IMR-90 (cell line): ENCODE measurements at regions not wholly inside any gene's neighbourhood (a gene's known extent, or its start where the extent isn't known, plus 50 kb on each side); places are given as distances from the start of the nearest gene placed in this dataset.

Experiments
- ATAC-seq: fragments of 200-7000 bp; cut with Tn5 transposase; 2 replicates; pipeline ENCODE4 v1.9.1; 2020; ENCODE audit warnings: low read depth, mild to moderate bottlenecking, moderate library complexity
- BruUV-seq: library from RNA; stranded (reverse); fragments of 400-500 nt; replicated peaks from 2 replicates; lab custom pipeline; 2021; lab: Mats Ljungman, UMichigan
- CTCF ChIA-PET: fragments of 300-600 bp; formaldehyde crosslinking; extraction: SDS; loops from one replicate; lab custom pipeline; 2021; ENCODE audit warnings: antibody characterized with exemption; lab: Yijun Ruan, JAX
- POLR2A ChIA-PET: fragments of 300-600 bp; sonication (Branson Sonifier 250); formaldehyde crosslinking; loops from one replicate; lab custom pipeline; 2022; ENCODE audit warnings: antibody characterized with exemption; ENCODE audit not compliant: unreplicated experiment; lab: Charles Lee
- DNase-seq: peaks from one replicate; pipeline ENCODE4 v3.0.0; 2013
- H2AFZ ChIP-seq: replicated peaks from 2 replicates; pipeline ENCODE3; 2013; ENCODE audit warnings: low read length, mild to moderate bottlenecking; ENCODE audit not compliant: poor library complexity
- H2AK5ac ChIP-seq: 2 replicates; pipeline ENCODE4 v1.6.1; 2013; ENCODE audit warnings: low read depth, low read length, inconsistent platforms
- H2AK9ac ChIP-seq: replicated peaks from 2 replicates; pipeline ENCODE3; 2013; ENCODE audit warnings: mild to moderate bottlenecking, low read depth, low read length, moderate library complexity; ENCODE audit not compliant: poor library complexity
- H2BK120ac ChIP-seq: 2 replicates; pipeline ENCODE4 v1.6.1; 2013; ENCODE audit warnings: low read depth, low read length, inconsistent platforms
- H2BK15ac ChIP-seq: 3 replicates; pipeline ENCODE4 v1.6.1; 2013; ENCODE audit warnings: low read depth, low read length, inconsistent platforms
- H2BK20ac ChIP-seq: 2 replicates; pipeline ENCODE4 v1.6.1; 2013; ENCODE audit warnings: low read depth, mild to moderate bottlenecking, inconsistent platforms, low read length, moderate library complexity
- H2BK5ac ChIP-seq: 2 replicates; pipeline ENCODE4 v1.6.1; 2013; ENCODE audit warnings: mild to moderate bottlenecking, low read depth, low read length, inconsistent platforms; ENCODE audit not compliant: poor library complexity, severe bottlenecking
- H3K14ac ChIP-seq: replicated peaks from 2 replicates; pipeline ENCODE4 v1.6.1; 2013; ENCODE audit warnings: low read depth, low read length, inconsistent platforms
- H3K18ac ChIP-seq: 2 replicates; pipeline ENCODE4 v1.6.1; 2013; ENCODE audit warnings: low read depth, low read length, control low read depth
- H3K23ac ChIP-seq: 2 replicates; pipeline ENCODE4 v1.6.1; 2013; ENCODE audit warnings: low read depth, low read length, inconsistent platforms
- H3K27ac ChIP-seq: 2 replicates; pipeline ENCODE4 v1.5.1; 2013; ENCODE audit warnings: mild to moderate bottlenecking, control low read depth, low read length; ENCODE audit not compliant: insufficient read depth
- H3K27me3 ChIP-seq: 2 replicates; pipeline ENCODE4 v1.6.1; 2013; ENCODE audit warnings: low read length; ENCODE audit not compliant: control insufficient read depth, insufficient read depth
- H3K36me3 ChIP-seq: 2 replicates; pipeline ENCODE4 v1.6.1; 2013; ENCODE audit warnings: low read length, mixed read lengths; ENCODE audit not compliant: control insufficient read depth, insufficient read depth
- H3K4ac ChIP-seq: 2 replicates; pipeline ENCODE4 v1.6.1; 2013; ENCODE audit warnings: low read depth, low read length, inconsistent platforms
- H3K4me1 ChIP-seq: 2 replicates; pipeline ENCODE4 v1.6.1; 2013; ENCODE audit warnings: low read length, mixed read lengths; ENCODE audit not compliant: control insufficient read depth, insufficient read depth
- H3K4me2 ChIP-seq: 2 replicates; pipeline ENCODE4 v1.6.1; 2013; ENCODE audit warnings: low read depth, mild to moderate bottlenecking, control low read depth, low read length, moderate library complexity
- H3K4me3 ChIP-seq: 2 replicates; pipeline ENCODE4 v1.5.1; 2013; ENCODE audit warnings: low read depth, mild to moderate bottlenecking, control low read depth, low read length, moderate library complexity; ENCODE audit not compliant: insufficient read depth
- H3K56ac ChIP-seq: 2 replicates; pipeline ENCODE4 v1.6.1; 2013; ENCODE audit warnings: low read length, inconsistent platforms; ENCODE audit not compliant: insufficient read depth; ENCODE audit errors: extremely low read depth
- H3K79me1 ChIP-seq, 2 experiments: 2 replicates each; pipeline ENCODE4 v1.6.1; 2013; ENCODE audit warnings: low read length in 2 of 2, inconsistent platforms in 1 of 2, low read depth in 1 of 2
- H3K9ac ChIP-seq: 2 replicates; pipeline ENCODE4 v1.6.1; 2013; ENCODE audit warnings: low read depth, low read length, control low read depth
- H3K9me1 ChIP-seq: 2 replicates; pipeline ENCODE4 v1.6.1; 2013; ENCODE audit warnings: low read length, inconsistent platforms; ENCODE audit not compliant: insufficient read depth
- H3K9me3 ChIP-seq: 2 replicates; pipeline ENCODE4 v1.6.1; 2013; ENCODE audit warnings: low read length; ENCODE audit not compliant: control insufficient read depth, insufficient read depth
- H4K20me1 ChIP-seq: 2 replicates; pipeline ENCODE4 v1.6.1; 2013; ENCODE audit warnings: low read length, inconsistent platforms; ENCODE audit not compliant: insufficient read depth
- H4K5ac ChIP-seq: 2 replicates; pipeline ENCODE4 v1.6.1; 2013; ENCODE audit warnings: mild to moderate bottlenecking, low read depth, low read length, control low read depth
- H4K8ac ChIP-seq, 2 experiments: 2 replicates each; pipeline ENCODE4 v1.6.1; 2013; ENCODE audit warnings: low read depth in 2 of 2, low read length in 2 of 2, control low read depth in 1 of 2, inconsistent platforms in 1 of 2
- H4K91ac ChIP-seq: 2 replicates; pipeline ENCODE4 v1.6.1; 2013; ENCODE audit warnings: low read depth, low read length, inconsistent platforms; ENCODE audit not compliant: insufficient read depth
- BHLHE40 ChIP-seq: fragments of 150-350 bp; IDR thresholded peaks from 2 replicates; pipeline ENCODE4 v1.6.1; 2016; ENCODE audit warnings: mild to moderate bottlenecking, low read depth, low read length
- CEBPB ChIP-seq: IDR thresholded peaks from 2 replicates; pipeline ENCODE4 v1.6.1; 2012; ENCODE audit warnings: low read depth, low read length, improper control_type of control experiment
- CHD1 ChIP-seq: IDR thresholded peaks from 2 replicates; pipeline ENCODE4 v1.6.1; 2012; ENCODE audit warnings: low read depth, low read length, improper control_type of control experiment
- CTCF ChIP-seq: conservative IDR thresholded peaks from 2 replicates; pipeline ENCODE4 v1.5.1; 2012; ENCODE audit warnings: mild to moderate bottlenecking, low read depth, low read length, improper control_type of control experiment
- ELK1 ChIP-seq: fragments of 150-350 bp; IDR thresholded peaks from 2 replicates; pipeline ENCODE4 v1.6.1; 2016; ENCODE audit warnings: low read depth, mild to moderate bottlenecking, low read length, moderate library complexity, borderline replicate concordance
- RFX5 ChIP-seq: IDR thresholded peaks from 2 replicates; pipeline ENCODE4 v1.8.0; 2012; ENCODE audit warnings: low read depth, mild to moderate bottlenecking, low read length, moderate library complexity
- SMC3 ChIP-seq: fragments of 150-350 bp; IDR thresholded peaks from 2 replicates; pipeline ENCODE4 v1.6.1; 2016; ENCODE audit warnings: low read depth, mild to moderate bottlenecking, antibody characterized with exemption, low read length, moderate library complexity
- WGBS, 2 experiments: methylation state at CpG; one replicate each; pipeline versions ENCODE4 v1.1.5 to v1.1.7; 2013; ENCODE audit warnings: missing lambda C conversion rate in 2 of 2; ENCODE audit not compliant: insufficient read length in 1 of 2; ENCODE audit errors: extremely low coverage in 2 of 2; 5-methylcytosine and 5-hydroxymethylcytosine counted together
- dilution Hi-C: fragments of 300-500 bp; cut with HindIII; formaldehyde crosslinking; loops from one replicate; pipeline ENCODE4 v1.14.3; 2018; ENCODE audit warnings: low sequenced_read_pairs; ENCODE audit not compliant: unreplicated experiment
- in situ Hi-C: fragments of 300-500 bp; cut with MboI; formaldehyde crosslinking; loops from 3 replicates; pipeline ENCODE4 v1.14.3; 2019; ENCODE audit warnings: low sequenced_read_pairs, inconsistent platforms, mixed read lengths
- intact Hi-C: fragments of 100-400 bp; cut with micrococcal nuclease; formaldehyde crosslinking; loops from 2 replicates; pipeline ENCODE4 v1.10.0; 2022

GRCh38 chr11:66787934-66788758 is 55.1 kb upstream of the RCE1 start:
- Histone ChIP-seq H3K4me3 (no peak overlapping the region), H2AFZ (no peak overlapping the region), H3K56ac (no peak overlapping the region), H3K18ac (no peak overlapping the region), H3K36me3 (no peaks in the 10 kb centered on the region), H3K79me1 (no peaks in the 10 kb centered on the region), H2BK120ac (no peak overlapping the region), H4K8ac (no peak overlapping the region), H4K5ac (no peak overlapping the region), H3K4me1 (peaks cover 5% of the 10 kb centered on the region; the same call in 1 of the 2 replicates), H3K14ac (no peak overlapping the region), H3K9me1 (peaks cover 2% of the 10 kb centered on the region), H3K9ac (no peak overlapping the region), H2AK5ac (no peak overlapping the region), H3K23ac (no peak overlapping the region), H4K20me1 (no peaks in the 10 kb centered on the region), H3K27me3 (no peaks in the 10 kb centered on the region), H2BK5ac (no peak overlapping the region), H2BK15ac (no peak overlapping the region), H4K91ac (no peak overlapping the region), H3K9me3 (no peaks in the 10 kb centered on the region), H3K27ac (no peak overlapping the region), H2AK9ac (no peak overlapping the region), H2BK20ac (no peak overlapping the region), H3K4ac (no peak overlapping the region), H3K4me2 (no peak overlapping the region; the same call in 1 of the 2 replicates)
- POLR2A ChIA-PET: interaction anchor here (0.5 kb wide), 1 partner anchor 110 kb away, joined by 3 read pairs; the partner anchor contains the start of gene RBM4B
- CTCF ChIA-PET: no interaction called here
- in situ Hi-C loops (no loop called here), intact Hi-C loops (no loop called here), dilution Hi-C loops (no loop called here)
- 0 out of 2 replicates have a peak, but pooled peaks have one; percentile 35 for ATAC-seq
- no CpG with 5 or more reads among the region's 3 CpGs for WGBS, 2 experiments
- DNase-seq: peak; percentile 13
- TF ChIP-seq CEBPB: no peak
- TF ChIP-seq ELK1: no peak
- no peak for TF ChIP-seq CHD1
- no peak for TF ChIP-seq RFX5
- no peak for TF ChIP-seq SMC3
- no peak for TF ChIP-seq CTCF
- no peak for TF ChIP-seq BHLHE40
- BruUV-seq: no TSS peak
